ENCODE measurements at regions not wholly inside any gene's neighbourhood (a gene's known extent, or its start where the extent isn't known, plus 50 kb on each side); places are given as distances from the start of the nearest gene placed in this dataset.

- intact Hi-C loops (cut with DNase I), result no loop called here
- no peak for FAIRE-seq
- Histone ChIP-seq H3K9ac (ENCODE audit: low read length in 3 of 3) (no peak overlapping the region), H3K4me1 (ENCODE audit: control insufficient read depth in 2 of 3, insufficient read depth in 2 of 3, low read depth in 1 of 3, low read length in 3 of 3) (no peaks in the 10 kb centered on the region), H3K36me3 (ENCODE audit: control insufficient read depth in 2 of 3, insufficient read depth in 3 of 3, low read length in 3 of 3) (no peaks in the 10 kb centered on the region), H3K9me3 (ENCODE audit: control insufficient read depth in 2 of 3, insufficient read depth in 1 of 3, low read length in 3 of 3) (no peaks in the 10 kb centered on the region), H3K27me3 (ENCODE audit: control insufficient read depth, insufficient read depth, low read length) (no peaks in the 10 kb centered on the region), H3K27ac (ENCODE audit: low read depth in 2 of 2, low read length in 2 of 2) (no peak overlapping the region), H3K4me3 (ENCODE audit: low read length in 3 of 3) (no peak overlapping the region)
- DNase-seq, result no peak
- TF ChIP-seq CTCF (IDR thresholded peaks at IDR 0.05; ENCODE audit: borderline replicate concordance, extremely low read depth, insufficient read depth), result no peak
Observed at GRCh38 chr2:34288016-34288415, 688.9 kb upstream of the FAM98A start.

GRCh38 chr2:34280606-34281005, 681.5 kb upstream of the FAM98A start:
- no peak for TF ChIP-seq CTCF (IDR thresholded peaks at IDR 0.05; ENCODE audit: borderline replicate concordance, extremely low read depth, insufficient read depth)
- intact Hi-C loops (cut with DNase I), result no loop called here
- no peaks in the 10 kb centered on the region for H3K9me3 ChIP-seq (ENCODE audit: control insufficient read depth in 2 of 3, insufficient read depth in 1 of 3, low read length in 3 of 3)
- no peaks in the 10 kb centered on the region for H3K36me3 ChIP-seq (ENCODE audit: control insufficient read depth in 2 of 3, insufficient read depth in 3 of 3, low read length in 3 of 3)
- no peak for DNase-seq
- no peak overlapping the region for H3K27ac ChIP-seq (ENCODE audit: low read depth in 2 of 2, low read length in 2 of 2)
- no peak for FAIRE-seq
- H3K4me3 ChIP-seq (ENCODE audit: low read length in 3 of 3), result no peak overlapping the region
- H3K9ac ChIP-seq (ENCODE audit: low read length in 3 of 3), result no peak overlapping the region
- H3K4me1 ChIP-seq (ENCODE audit: control insufficient read depth in 2 of 3, insufficient read depth in 2 of 3, low read depth in 1 of 3, low read length in 3 of 3), result no peaks in the 10 kb centered on the region
- H3K27me3 ChIP-seq (ENCODE audit: control insufficient read depth, insufficient read depth, low read length), result no peaks in the 10 kb centered on the region

- FAIRE-seq, result no peak
- Histone ChIP-seq H3K4me1 (ENCODE audit: control insufficient read depth in 2 of 3, insufficient read depth in 2 of 3, low read depth in 1 of 3, low read length in 3 of 3) (peaks cover 0 to 3% (median 0%) of the 10 kb centered on the region in 3 donors), H3K27ac (ENCODE audit: low read depth in 2 of 2, low read length in 2 of 2) (no peak overlapping the region), H3K4me3 (ENCODE audit: low read length in 3 of 3) (no peak overlapping the region), H3K9ac (ENCODE audit: low read length in 3 of 3) (no peak overlapping the region), H3K36me3 (ENCODE audit: control insufficient read depth in 2 of 3, insufficient read depth in 3 of 3, low read length in 3 of 3) (no peaks in the 10 kb centered on the region), H3K9me3 (ENCODE audit: control insufficient read depth in 2 of 3, insufficient read depth in 1 of 3, low read length in 3 of 3) (peaks cover 0 to 4% (median 0%) of the 10 kb centered on the region in 3 donors), H3K27me3 (ENCODE audit: control insufficient read depth, insufficient read depth, low read length) (no peaks in the 10 kb centered on the region)
- TF ChIP-seq CTCF (IDR thresholded peaks at IDR 0.05; ENCODE audit: borderline replicate concordance, extremely low read depth, insufficient read depth), result no peak
- DNase-seq, result no peak
- intact Hi-C loops (cut with DNase I), result no loop called here
Observed at GRCh38 chr2:34266908-34267697, 668.0 kb upstream of the FAM98A start.

Measured in kidney (tissue), 13 donors.